CD14-positive monocyte (primary cell): ENCODE measurements at regions not wholly inside any gene's neighbourhood (a gene's known extent, or its start where the extent isn't known, plus 50 kb on each side); places are given as distances from the start of the nearest gene placed in this dataset.

ENCODE experiments used
- DNase-seq, 3 donors: peaks; one replicate each; pipeline ENCODE4 v3.0.0-alpha.2; 2011 to 2022
- H2AFZ ChIP-seq: 2 replicates; pipeline ENCODE4 v1.6.0; 2012; ENCODE audit warnings: mild to moderate bottlenecking, low read depth, low read length, inconsistent platforms; ENCODE audit not compliant: insufficient read depth, poor library complexity, severe bottlenecking
- H3K27ac ChIP-seq, 2 donors: 1 replicate in 1 of 2; 2 replicates in 1 of 2; pipeline ENCODE4 v1.5.1; 2012 to 2013; ENCODE audit warnings: low read length in 2 of 2, control low read depth in 1 of 2, inconsistent platforms in 1 of 2, low read depth in 1 of 2, mild to moderate bottlenecking in 1 of 2
- H3K27me3 ChIP-seq, 2 donors: one replicate each; pipeline versions ENCODE4 v1.6.0 to v1.6.1; 2011 to 2013; ENCODE audit warnings: low read length in 2 of 2; ENCODE audit not compliant: control insufficient read depth in 2 of 2, insufficient read depth in 2 of 2
- H3K36me3 ChIP-seq, 2 donors: replicated peaks in 1 of 2; 1 replicate in 1 of 2; 2 replicates in 1 of 2; pipeline versions ENCODE4 v1.5.1 to v1.6.1; 2012 to 2013; ENCODE audit warnings: low read length in 2 of 2, control low read depth in 1 of 2, inconsistent platforms in 1 of 2, mild to moderate bottlenecking in 1 of 2; ENCODE audit not compliant: insufficient read depth in 2 of 2, control insufficient read depth in 1 of 2
- H3K4me1 ChIP-seq, 2 donors: 1 replicate in 1 of 2; 2 replicates in 1 of 2; pipeline versions ENCODE4 v1.5.1 to v1.6.1; 2012 to 2013; ENCODE audit warnings: low read length in 2 of 2, control low read depth in 1 of 2, inconsistent platforms in 1 of 2, mild to moderate bottlenecking in 1 of 2, moderate library complexity in 1 of 2; ENCODE audit not compliant: insufficient read depth in 2 of 2, control insufficient read depth in 1 of 2
- H3K4me2 ChIP-seq: replicated peaks from 2 replicates; pipeline ENCODE3; 2012; ENCODE audit warnings: low read length, moderate library complexity, mild to moderate bottlenecking; ENCODE audit not compliant: poor library complexity, severe bottlenecking; ENCODE audit errors: extremely low read depth
- H3K4me3 ChIP-seq, 3 experiments: fragments of 200-600 bp in 1 of 3; sonication (generic) in 1 of 3; replicated peaks in 1 of 3; 1 replicate in 2 of 3; 2 replicates in 1 of 3; pipeline ENCODE4 v1.5.1; 2011 to 2013; ENCODE audit warnings: low read length in 3 of 3, mild to moderate bottlenecking in 3 of 3, control low read depth in 2 of 3, low read depth in 2 of 3, inconsistent platforms in 1 of 3, moderate library complexity in 1 of 3
- H3K79me2 ChIP-seq: 2 replicates; pipeline ENCODE4 v1.6.0; 2012; ENCODE audit warnings: mild to moderate bottlenecking, control low read depth, inconsistent platforms, low read length, moderate library complexity; ENCODE audit not compliant: insufficient read depth
- H3K9ac ChIP-seq: 2 replicates; pipeline ENCODE4 v1.6.0; 2017; ENCODE audit warnings: low read length, mild to moderate bottlenecking; ENCODE audit not compliant: insufficient read depth, poor library complexity, severe bottlenecking
- H3K9me3 ChIP-seq, 2 donors: replicated peaks in 1 of 2; 1 replicate in 1 of 2; 2 replicates in 1 of 2; pipeline versions ENCODE4 v1.5.1 to v1.6.1; 2012 to 2013; ENCODE audit warnings: low read length in 2 of 2, control low read depth in 1 of 2; ENCODE audit not compliant: control insufficient read depth in 1 of 2, insufficient read depth in 1 of 2
- H4K20me1 ChIP-seq: 2 replicates; pipeline ENCODE4 v1.6.0; 2012; ENCODE audit warnings: mild to moderate bottlenecking, low read length, control low read depth, moderate library complexity; ENCODE audit not compliant: insufficient read depth
- H3K27ac Mint-ChIP-seq, 7 donors: one replicate each; pipeline ENCODE4 v1.8.0; 2020; ENCODE audit warnings: mild to moderate bottlenecking in 7 of 7, mixed read lengths in 7 of 7, moderate library complexity in 6 of 7, inconsistent platforms in 2 of 7
- H3K27me3 Mint-ChIP-seq, 3 donors: one replicate each; pipeline ENCODE4 v1.8.0; 2021 to 2022; ENCODE audit warnings: low read depth in 3 of 3, mild to moderate bottlenecking in 3 of 3, mixed read lengths in 3 of 3, moderate library complexity in 3 of 3, inconsistent platforms in 1 of 3
- H3K36me3 Mint-ChIP-seq, 2 donors: one replicate each; pipeline ENCODE4 v1.8.0; 2020; ENCODE audit warnings: mixed read lengths in 2 of 2, inconsistent platforms in 1 of 2, mild to moderate bottlenecking in 1 of 2
- H3K4me1 Mint-ChIP-seq: one replicate; pipeline ENCODE4 v1.8.0; 2020; ENCODE audit warnings: mild to moderate bottlenecking, mixed read lengths
- H3K4me3 Mint-ChIP-seq, 2 donors: one replicate each; pipeline ENCODE4 v1.8.0; 2020; ENCODE audit warnings: mild to moderate bottlenecking in 2 of 2, mixed read lengths in 2 of 2, moderate library complexity in 1 of 2
- H3K9me3 Mint-ChIP-seq, 7 donors: one replicate each; pipeline ENCODE4 v1.8.0; 2020 to 2022; ENCODE audit warnings: mixed read lengths in 7 of 7, mild to moderate bottlenecking in 6 of 7, moderate library complexity in 6 of 7, inconsistent platforms in 2 of 7
- CTCF ChIP-seq: fragments of 200-600 bp; IDR thresholded peaks from one replicate; pipeline ENCODE4 v1.8.0; 2022; ENCODE audit warnings: antibody characterized with exemption, mild to moderate bottlenecking
- WGBS: methylation state at CpG from one replicate; pipeline ENCODE4 v1.1.5; 2013; ENCODE audit warnings: missing lambda C conversion rate; ENCODE audit not compliant: insufficient coverage; 5-methylcytosine and 5-hydroxymethylcytosine counted together
- intact Hi-C, 2 donors: fragments of 100-400 bp; cut with micrococcal nuclease; formaldehyde crosslinking; loops; one replicate each; pipeline versions ENCODE4 v1.15.0 to v1.15.1; 2023

GRCh38 chr7:84477786-84478478 lies 283.3 kb upstream of the SEMA3A start:
- Mint-ChIP-seq H3K36me3 (no peaks in the 10 kb centered on the region), H3K27ac (no peak overlapping the region), H3K9me3 (peaks cover 0 to 2% (median 0%) of the 10 kb centered on the region in 7 donors), H3K27me3 (peaks cover 0 to 2% (median 0%) of the 10 kb centered on the region in 3 donors), H3K4me3 (no peak overlapping the region), H3K4me1 (no peaks in the 10 kb centered on the region)
- Histone ChIP-seq H4K20me1 (no peaks in the 10 kb centered on the region), H2AFZ (no peak overlapping the region), H3K36me3 (no peaks in the 10 kb centered on the region), H3K9me3 (no peaks in the 10 kb centered on the region), H3K27me3 (no peaks in the 10 kb centered on the region), H3K4me3 (no peak overlapping the region), H3K9ac (no peak overlapping the region), H3K79me2 (no peaks in the 10 kb centered on the region), H3K27ac (no peak overlapping the region), H3K4me2 (no peak overlapping the region), H3K4me1 (no peaks in the 10 kb centered on the region)
- no peak for TF ChIP-seq CTCF
- WGBS: 100% methylated on average over 1 of the region's 4 CpGs
- DNase-seq: no peak
- intact Hi-C loops: no loop called here

- H3K27ac Mint-ChIP-seq: no peak overlapping the region
- no peaks in the 10 kb centered on the region for H3K9me3 ChIP-seq
- H3K4me3 Mint-ChIP-seq: no peak overlapping the region
- H3K27me3 ChIP-seq: no peaks in the 10 kb centered on the region
- no peaks in the 10 kb centered on the region for H3K4me1 Mint-ChIP-seq
- no peaks in the 10 kb centered on the region for H3K4me1 ChIP-seq
- H2AFZ ChIP-seq: no peak overlapping the region
- no peak overlapping the region for H3K4me2 ChIP-seq
- no peak overlapping the region for H3K4me3 ChIP-seq
- no peak for DNase-seq
- WGBS: no CpG with 5 or more reads among the region's 1 CpG
- no peaks in the 10 kb centered on the region for H3K36me3 ChIP-seq
- H3K27ac ChIP-seq: no peak overlapping the region
- peaks cover 0 to 2% (median 0%) of the 10 kb centered on the region in 7 donors for H3K9me3 Mint-ChIP-seq
- peaks cover 0 to 2% (median 0%) of the 10 kb centered on the region in 3 donors for H3K27me3 Mint-ChIP-seq
- TF ChIP-seq CTCF: no peak
- no peaks in the 10 kb centered on the region for H3K36me3 Mint-ChIP-seq
- H4K20me1 ChIP-seq: no peaks in the 10 kb centered on the region
- no peak overlapping the region for H3K9ac ChIP-seq
- no peaks in the 10 kb centered on the region for H3K79me2 ChIP-seq
- intact Hi-C loops: no loop called here
These were observed 279.8 kb upstream of the SEMA3A start for GRCh38 chr7:84474436-84474835.
